NCI-H2081 treated with DMSO at 0.1 percent for 48 hours (cell line): ENCODE measurements at regions not wholly inside any gene's neighbourhood (a gene's known extent, or its start where the extent isn't known, plus 50 kb on each side); places are given as distances from the start of the nearest gene placed in this dataset.
"Not testable (repeated sequence)": the region's sequence is repeated elsewhere in the genome, so short reads cannot be mapped to it uniquely, and the experiment has no call there.

Experiments used
- DNase-seq: peaks from one replicate; lab custom pipeline; 2025; lab: John Stamatoyannopoulos, UW

DNA sequence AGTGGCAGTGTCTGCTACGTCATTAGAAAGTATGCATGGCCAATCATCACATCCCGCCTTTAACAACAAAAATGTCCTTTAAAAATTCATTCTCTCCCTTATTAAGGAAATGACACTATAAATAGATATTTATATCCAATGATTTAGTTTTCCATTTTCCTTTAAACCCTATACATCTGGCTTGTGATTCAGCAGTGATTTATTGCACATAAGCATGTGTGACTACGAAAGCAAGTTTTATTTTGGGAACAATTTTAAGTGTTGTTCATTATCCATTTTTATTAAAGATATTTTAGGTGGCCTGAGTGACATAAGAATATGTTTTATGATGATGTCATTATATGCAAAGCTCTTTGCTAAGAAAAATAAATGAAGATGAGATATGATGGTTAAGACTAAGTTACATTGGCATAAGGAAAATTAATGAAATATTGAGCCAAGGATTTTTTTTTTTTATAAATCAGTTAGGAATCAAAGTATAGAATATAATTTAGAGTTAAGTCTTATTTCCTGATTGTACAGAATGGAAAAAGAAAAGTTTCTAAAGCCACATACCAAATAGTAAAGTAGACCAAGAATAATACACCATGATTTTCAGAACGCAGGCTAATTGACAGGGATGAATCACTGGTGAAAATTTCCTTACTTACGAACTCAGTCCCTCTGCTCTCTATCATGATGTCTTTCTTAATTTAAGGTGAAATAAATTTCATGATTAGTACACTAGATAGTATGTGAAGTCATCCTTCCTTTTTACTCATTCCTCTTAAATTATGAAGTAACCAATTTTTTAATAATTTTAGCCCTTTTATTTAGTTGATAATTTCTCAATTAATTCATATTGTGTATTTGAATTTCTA, 822.4 kb downstream of the FAT4 start:
- DNase-seq, result no peak

GRCh38 chr4:126137782-126138170, 823.0 kb downstream of the FAT4 start:
- no peak for DNase-seq

DNA sequence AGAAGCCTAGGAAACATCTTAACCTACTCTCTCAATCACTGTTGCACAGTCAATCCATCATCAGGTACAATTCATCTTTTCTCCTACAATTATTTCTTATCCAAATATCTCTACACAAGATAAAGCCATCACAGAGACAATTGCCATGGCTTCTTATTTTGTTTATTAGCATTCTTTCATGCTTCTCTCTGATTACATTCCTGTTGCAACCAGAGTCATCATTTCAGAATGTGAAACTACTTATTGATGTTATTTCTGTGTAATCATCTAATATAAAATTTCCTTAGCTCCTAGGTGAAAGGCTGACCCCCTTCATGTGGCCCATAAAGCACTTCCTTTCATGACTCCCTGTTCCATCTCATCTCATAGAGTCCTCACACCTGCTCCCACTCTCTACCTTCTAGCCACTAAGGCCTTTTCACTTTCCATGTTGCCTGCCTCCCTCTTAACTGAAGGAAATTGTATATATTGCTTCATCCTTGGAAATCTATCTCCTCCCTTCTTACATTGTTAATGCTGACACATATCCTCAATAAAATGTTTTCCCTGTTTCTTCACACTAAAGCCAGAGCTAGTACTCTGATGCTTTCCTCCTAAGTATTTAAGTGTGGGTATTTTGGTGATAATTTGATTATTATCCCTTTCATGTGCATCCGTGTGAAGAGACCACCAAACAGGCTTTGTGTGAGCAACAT, 829.9 kb downstream of the FAT4 start:
- no peak for DNase-seq

DNA sequence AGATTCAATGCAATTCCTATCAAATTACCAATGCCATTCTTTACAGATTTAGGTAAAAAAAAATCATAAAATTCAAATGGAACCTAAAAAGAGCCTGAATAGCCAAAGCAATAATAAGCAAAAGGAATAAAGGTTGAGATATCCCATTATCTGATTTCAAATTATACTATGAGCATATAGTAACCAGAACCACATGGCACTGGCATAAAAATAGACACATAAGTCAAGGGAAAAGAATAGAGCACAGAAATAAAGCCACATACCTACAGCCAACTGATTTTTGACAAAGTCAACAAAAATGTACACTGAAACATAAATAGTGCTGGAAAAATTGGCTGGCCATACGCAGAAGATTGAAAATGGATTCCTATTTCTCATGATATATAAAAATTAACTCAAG, 853.7 kb downstream of the FAT4 start:
- DNase-seq, result no peak

DNA sequence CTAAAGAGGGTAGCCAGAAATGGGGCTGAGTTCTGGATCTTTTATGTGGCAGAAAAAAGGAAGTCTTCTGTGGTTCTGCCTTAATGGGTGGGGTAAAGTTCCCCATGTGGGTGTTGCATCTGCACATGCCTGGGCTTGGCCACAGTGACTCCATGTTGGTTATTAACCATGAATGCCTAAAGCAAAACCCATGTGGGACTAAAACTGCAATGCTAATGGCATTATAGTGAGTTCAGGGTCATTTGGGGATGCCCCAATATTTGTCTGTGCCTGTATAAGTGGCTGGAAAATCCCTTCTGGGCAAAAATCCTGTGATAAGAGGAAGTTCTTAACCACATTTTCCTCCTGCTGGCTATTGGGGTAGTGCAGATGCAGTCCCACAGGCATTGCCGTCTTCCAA, 857.4 kb downstream of the FAT4 start:
- no peak for DNase-seq

DNA sequence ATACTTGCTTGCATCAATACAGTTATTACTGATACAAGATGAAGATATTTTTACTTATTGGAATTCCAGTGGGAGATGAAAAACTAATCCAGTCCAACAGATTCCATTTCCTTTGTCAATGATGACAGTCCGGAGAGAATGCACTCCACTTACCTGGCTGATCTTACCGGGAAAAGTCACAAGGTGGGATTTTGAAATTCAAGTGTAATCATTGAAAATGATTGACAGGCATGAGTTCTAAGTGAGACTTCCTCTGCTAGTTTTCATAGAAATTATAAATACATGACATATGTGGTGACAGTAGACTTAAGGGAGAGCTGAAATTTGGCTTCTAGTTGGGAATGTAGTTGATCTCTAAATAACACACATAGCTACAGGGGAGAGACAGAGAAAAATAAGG, 859.9 kb downstream of the FAT4 start:
- no peak for DNase-seq

- DNase-seq, result no peak
These were observed 865.9 kb downstream of the FAT4 start for GRCh38 chr4:126180642-126181041.

GRCh38 chr4:126182336-126182735, 867.6 kb downstream of the FAT4 start:
- DNase-seq, result no peak

DNA sequence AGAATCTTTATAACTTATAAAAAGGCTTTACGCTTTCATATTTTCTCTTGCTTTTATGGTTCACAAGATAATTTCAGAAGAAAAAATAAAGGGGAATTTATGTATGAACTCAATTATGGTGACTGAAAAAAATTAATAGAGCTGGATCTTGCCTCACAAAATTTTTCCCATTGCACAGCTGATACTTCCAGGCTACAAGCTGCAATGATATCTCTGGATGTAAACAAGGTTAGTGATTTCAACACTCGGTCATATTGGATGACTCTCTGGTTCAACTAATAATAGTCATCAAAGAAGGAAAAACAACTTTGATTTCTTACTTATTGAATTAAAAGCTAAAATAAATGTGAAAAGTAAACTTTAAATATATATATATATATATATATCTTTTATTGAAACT, 868.0 kb downstream of the FAT4 start:
- DNase-seq, result no peak

DNA sequence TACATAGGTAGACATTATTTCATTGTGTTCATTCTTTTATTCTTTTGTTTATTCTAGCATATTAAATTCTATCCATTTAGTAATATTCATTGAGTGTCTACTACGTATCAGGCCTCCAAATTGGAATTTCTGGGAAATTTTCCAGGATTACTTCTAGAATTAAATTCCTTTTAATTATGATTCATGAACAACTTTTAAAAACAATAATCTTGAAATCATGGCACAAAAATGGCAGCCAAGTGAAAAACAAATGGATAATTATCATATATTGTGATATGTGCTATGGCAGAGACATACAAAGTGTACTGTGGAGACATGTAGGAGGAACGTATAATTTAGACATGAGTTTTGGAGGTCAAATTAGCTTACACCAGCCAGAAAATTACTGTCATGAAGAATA, 868.5 kb downstream of the FAT4 start:
- no peak for DNase-seq

GRCh38 chr4:126191536-126191935, 876.8 kb downstream of the FAT4 start:
- no peak for DNase-seq

DNA sequence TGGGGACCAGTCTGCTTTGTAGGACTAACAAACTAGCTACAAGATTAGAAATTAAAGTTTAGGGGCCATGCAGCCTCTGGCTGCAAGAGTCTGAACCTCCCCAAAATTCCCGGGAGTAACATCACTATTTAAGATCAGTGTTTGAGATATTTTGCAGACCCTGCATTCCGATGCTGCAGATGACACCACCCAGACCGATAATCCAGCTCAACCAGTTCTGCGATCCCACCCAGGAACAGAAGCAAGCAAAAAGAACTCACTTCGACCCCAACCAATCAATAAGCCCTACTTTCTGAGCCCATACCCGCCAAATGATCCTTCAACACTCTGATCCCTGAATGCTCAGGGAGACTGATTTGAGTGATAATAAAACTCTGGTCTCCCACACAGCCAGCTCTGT, 877.8 kb downstream of the FAT4 start:
- DNase-seq, result no peak

DNA sequence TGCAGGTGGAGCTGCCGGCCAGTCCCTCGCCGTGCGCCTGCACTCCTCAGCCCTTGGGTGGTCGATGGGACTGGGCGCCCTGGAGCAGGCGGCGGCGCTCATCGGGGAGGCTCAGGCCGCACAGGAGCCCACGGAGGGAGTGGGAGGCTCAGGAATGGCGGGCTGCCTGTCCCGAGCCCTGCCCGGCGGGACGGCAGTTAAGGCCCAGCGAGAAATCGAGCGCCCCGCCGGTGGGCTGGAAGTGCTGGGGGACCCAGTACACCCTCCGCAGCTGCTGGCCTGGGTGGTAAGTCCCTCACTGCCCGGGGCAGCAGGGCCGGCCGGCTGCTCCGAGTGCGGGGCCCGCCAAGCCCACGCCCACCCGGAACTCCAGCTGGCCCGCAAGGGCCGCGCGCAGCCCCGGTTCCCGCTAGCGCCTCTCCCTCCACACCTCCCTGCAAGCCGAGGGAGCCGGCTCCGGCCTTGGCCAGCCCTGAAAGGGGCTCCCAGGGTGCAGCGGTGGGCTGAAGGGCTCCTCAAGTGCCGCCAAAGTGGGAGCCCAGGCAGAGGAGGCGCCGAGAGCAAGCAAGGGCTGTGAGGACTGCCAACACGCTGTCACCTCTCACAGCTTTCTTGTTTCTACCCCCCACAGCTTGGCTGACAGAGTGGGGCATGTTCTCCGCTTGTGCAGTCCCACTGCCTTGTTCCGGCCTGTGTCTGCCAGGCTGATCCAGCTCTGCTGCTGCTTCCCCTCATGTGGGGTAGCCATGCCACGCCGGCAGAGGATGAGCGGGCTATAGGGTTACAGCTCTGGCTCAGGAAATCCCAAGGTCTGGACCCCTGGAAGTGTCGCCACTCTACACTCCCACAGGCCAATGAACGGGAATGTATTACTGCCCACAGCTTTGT, 886.7 kb downstream of the FAT4 start:
- DNase-seq, result not testable (repeated sequence)

DNA sequence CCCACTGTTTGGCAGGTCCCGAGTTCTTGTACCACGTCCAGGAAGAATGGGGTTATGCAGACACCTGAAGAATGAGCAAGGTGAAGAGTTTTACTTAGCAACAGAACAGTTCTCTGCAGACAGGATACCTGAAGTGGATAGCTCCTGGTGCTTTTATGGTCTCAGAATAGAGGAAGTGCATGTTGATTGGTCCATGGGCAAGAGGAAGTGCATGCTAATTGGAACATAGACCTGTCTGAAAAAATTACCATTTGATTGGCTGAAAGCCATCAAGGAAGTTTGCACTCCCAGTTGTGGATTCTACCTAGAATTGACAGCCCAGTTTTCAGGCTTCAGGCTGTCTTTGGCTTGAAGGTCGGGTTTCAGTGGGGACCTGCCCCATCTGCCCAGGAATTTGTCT, 887.5 kb downstream of the FAT4 start:
- no peak for DNase-seq

DNA sequence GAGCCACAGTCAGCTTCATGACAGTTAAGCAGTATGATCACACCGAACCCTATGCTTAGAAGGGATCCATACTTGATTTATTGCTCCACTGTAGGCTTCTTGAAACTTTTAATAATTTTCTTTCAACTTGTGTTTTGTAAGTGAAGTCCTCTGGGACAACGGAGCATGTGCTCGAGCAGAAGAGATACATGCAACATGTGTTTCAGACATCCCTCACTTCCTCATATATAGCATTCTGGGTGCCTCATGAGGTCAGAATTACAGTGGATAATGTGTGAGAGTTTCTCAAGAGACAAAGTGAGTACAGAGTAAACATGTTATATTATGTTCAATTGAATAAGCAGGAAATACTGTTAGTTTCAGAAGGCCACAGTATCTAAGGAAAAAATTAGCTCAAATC, 893.2 kb downstream of the FAT4 start:
- no peak for DNase-seq

GRCh38 chr4:126209147-126209546, 894.4 kb downstream of the FAT4 start:
- DNase-seq, result no peak

GRCh38 chr4:126213996-126214395, 899.2 kb downstream of the FAT4 start:
- no peak for DNase-seq

DNA sequence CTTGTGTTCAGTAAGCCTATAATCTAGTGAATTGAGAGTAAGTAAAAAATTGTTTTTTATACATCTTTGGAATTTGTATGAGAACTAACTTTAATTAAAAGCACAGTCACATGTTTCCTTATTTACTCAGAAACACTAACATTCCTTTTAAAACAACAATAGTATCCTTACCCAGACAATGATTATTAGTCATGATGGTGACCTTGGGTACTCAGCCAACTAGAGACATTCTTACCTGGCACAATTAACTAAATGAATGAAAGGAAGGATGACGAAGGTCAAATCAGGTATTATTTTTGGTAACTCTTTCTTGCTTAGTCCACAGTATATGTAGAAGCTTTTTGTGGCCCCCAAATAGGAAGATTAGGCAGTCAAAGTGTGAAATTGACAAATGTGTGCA, 901.0 kb downstream of the FAT4 start:
- DNase-seq, result no peak

GRCh38 chr4:126216611-126217010, 901.9 kb downstream of the FAT4 start:
- DNase-seq, result no peak

GRCh38 chr4:126221282-126221681, 906.5 kb downstream of the FAT4 start:
- DNase-seq, result no peak

GRCh38 chr4:126221717-126222340, 907.1 kb downstream of the FAT4 start:
- DNase-seq, result no peak

DNA sequence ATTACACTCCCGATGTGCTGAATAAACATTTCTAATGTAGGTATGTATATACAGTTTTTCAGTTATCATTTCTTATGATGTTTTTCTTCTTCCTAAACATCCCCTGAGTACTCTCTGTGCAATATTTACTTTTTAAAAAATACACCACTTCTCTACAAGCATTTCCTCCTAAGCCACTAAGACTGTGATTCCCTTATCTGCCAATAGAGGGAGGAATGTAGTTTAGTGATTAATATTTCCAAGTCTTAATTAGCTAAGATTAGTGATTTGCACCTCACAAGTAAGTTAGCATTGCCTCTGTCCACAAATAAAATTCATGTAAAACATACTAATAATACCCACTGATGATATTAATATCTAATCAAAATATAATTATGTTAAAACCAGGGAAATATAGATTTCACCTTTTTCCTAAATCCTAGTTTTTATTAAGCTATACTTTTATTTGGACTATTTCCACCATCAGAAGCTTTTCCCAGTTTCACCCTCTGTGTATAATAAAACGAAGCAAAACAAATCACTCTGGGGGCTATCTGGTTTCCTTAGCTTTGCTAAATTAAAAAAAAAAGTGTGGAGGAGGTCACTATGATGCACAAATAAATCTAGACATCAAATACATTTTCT, 909.1 kb downstream of the FAT4 start:
- DNase-seq, result no peak
